ENCODE measurements at regions not wholly inside any gene's neighbourhood (a gene's known extent, or its start where the extent isn't known, plus 50 kb on each side); places are given as distances from the start of the nearest gene placed in this dataset.

- ATAC-seq (replicated peaks in 1 of 4) = no peak
Measured at GRCh38 chr5:25160891-25161290, 516.1 kb upstream of the CDH10 start.

GRCh38 chr5:25150819-25151218 is 506.0 kb upstream of the CDH10 start:
- H3K9me3 Mint-ChIP-seq = peaks cover 17 to 41% (median 19%) of the 10 kb centered on the region in 3 donors
- H3K4me1 ChIP-seq (ENCODE audit: control insufficient read depth in 1 of 2, extremely low read depth in 1 of 2, insufficient read depth in 2 of 2, low read length in 2 of 2) = no peaks in the 10 kb centered on the region
- POLR2A ChIA-PET = no interaction called here
- no peaks in the 10 kb centered on the region for H3K9me3 ChIP-seq
- no peaks in the 10 kb centered on the region for H3K27me3 Mint-ChIP-seq
- no peaks in the 10 kb centered on the region for H3K4me1 Mint-ChIP-seq
- CTCF ChIA-PET = interaction anchor here in 1 of 2 donors (0.7 kb wide), 1 partner anchor 109 kb away, joined by 3 read pairs; no protein-coding TSS in a partner anchor
- no peak overlapping the region for H3K27ac Mint-ChIP-seq
- WGBS (ENCODE audit: insufficient coverage) = no CpG with 5 or more reads among the region's 1 CpG
- no peaks in the 10 kb centered on the region for H3K27me3 ChIP-seq (replicated peaks in 1 of 2; ENCODE audit: control insufficient read depth in 2 of 2, extremely low read depth in 1 of 2, insufficient read depth in 2 of 2, low read length in 1 of 2)
- H3K4me3 ChIP-seq (ENCODE audit: control insufficient read depth in 1 of 2, extremely low read depth in 1 of 2, low read length in 1 of 2) = no peak overlapping the region
- DNase-seq (no peak), ATAC-seq (replicated peaks in 1 of 4) (no peak)
- H3K36me3 Mint-ChIP-seq = no peaks in the 10 kb centered on the region
- H3K36me3 ChIP-seq (ENCODE audit: control insufficient read depth in 2 of 2, extremely low read depth in 1 of 2, insufficient read depth in 1 of 2, low read length in 1 of 2) = no peaks in the 10 kb centered on the region
- H3K4me3 Mint-ChIP-seq = no peak overlapping the region
- no peak overlapping the region for H3K27ac ChIP-seq (ENCODE audit: low read length)

More at GRCh38 chr5:25160891-25161290, 516.1 kb upstream of the CDH10 start:
- no peak for DNase-seq
- Mint-ChIP-seq H3K27ac (no peak overlapping the region), H3K4me3 (no peak overlapping the region), H3K4me1 (no peaks in the 10 kb centered on the region), H3K36me3 (no peaks in the 10 kb centered on the region), H3K27me3 (no peaks in the 10 kb centered on the region), H3K9me3 (peaks cover 14 to 35% (median 15%) of the 10 kb centered on the region in 3 donors)
- H3K36me3 ChIP-seq (ENCODE audit: control insufficient read depth in 2 of 2, extremely low read depth in 1 of 2, insufficient read depth in 1 of 2, low read length in 1 of 2) = no peaks in the 10 kb centered on the region
- H3K27me3 ChIP-seq (replicated peaks in 1 of 2; ENCODE audit: control insufficient read depth in 2 of 2, extremely low read depth in 1 of 2, insufficient read depth in 2 of 2, low read length in 1 of 2) = no peaks in the 10 kb centered on the region
- H3K4me3 ChIP-seq (ENCODE audit: control insufficient read depth in 1 of 2, extremely low read depth in 1 of 2, low read length in 1 of 2) = no peak overlapping the region
- H3K27ac ChIP-seq (ENCODE audit: low read length) = no peak overlapping the region
- CTCF ChIA-PET = no interaction called here
- H3K9me3 ChIP-seq = no peaks in the 10 kb centered on the region
- no peaks in the 10 kb centered on the region for H3K4me1 ChIP-seq (ENCODE audit: control insufficient read depth in 1 of 2, extremely low read depth in 1 of 2, insufficient read depth in 2 of 2, low read length in 2 of 2)
- POLR2A ChIA-PET = no interaction called here
- no CpG with 5 or more reads among the region's 1 CpG for WGBS (ENCODE audit: insufficient coverage)

GRCh38 chr5:25128606-25129005 is 483.8 kb upstream of the CDH10 start:
- Mint-ChIP-seq H3K36me3 (no peaks in the 10 kb centered on the region), H3K4me1 (no peaks in the 10 kb centered on the region), H3K27me3 (no peaks in the 10 kb centered on the region), H3K27ac (no peak overlapping the region), H3K4me3 (no peak overlapping the region), H3K9me3 (peaks cover 10 to 42% (median 17%) of the 10 kb centered on the region in 3 donors)
- Histone ChIP-seq H3K27me3 (replicated peaks in 1 of 2; ENCODE audit: control insufficient read depth in 2 of 2, extremely low read depth in 1 of 2, insufficient read depth in 2 of 2, low read length in 1 of 2) (no peaks in the 10 kb centered on the region), H3K9me3 (no peaks in the 10 kb centered on the region), H3K4me1 (ENCODE audit: control insufficient read depth in 1 of 2, extremely low read depth in 1 of 2, insufficient read depth in 2 of 2, low read length in 2 of 2) (no peaks in the 10 kb centered on the region), H3K4me3 (ENCODE audit: control insufficient read depth in 1 of 2, extremely low read depth in 1 of 2, low read length in 1 of 2) (no peak overlapping the region), H3K27ac (ENCODE audit: low read length) (no peak overlapping the region), H3K36me3 (ENCODE audit: control insufficient read depth in 2 of 2, extremely low read depth in 1 of 2, insufficient read depth in 1 of 2, low read length in 1 of 2) (no peaks in the 10 kb centered on the region)
- DNase-seq (no peak), ATAC-seq (replicated peaks in 1 of 4) (no peak)
- POLR2A ChIA-PET = no interaction called here
- CTCF ChIA-PET = no interaction called here
- WGBS (ENCODE audit: insufficient coverage) = no CpG with 5 or more reads among the region's 4 CpGs

- no CpG with 5 or more reads among the region's 7 CpGs for WGBS (ENCODE audit: insufficient coverage)
- H3K27ac Mint-ChIP-seq = no peak overlapping the region
- peaks cover 7 to 20% (median 7%) of the 10 kb centered on the region in 3 donors for H3K9me3 Mint-ChIP-seq
- POLR2A ChIA-PET = no interaction called here
- Histone ChIP-seq H3K27me3 (replicated peaks in 1 of 2; ENCODE audit: control insufficient read depth in 2 of 2, extremely low read depth in 1 of 2, insufficient read depth in 2 of 2, low read length in 1 of 2) (no peaks in the 10 kb centered on the region), H3K36me3 (ENCODE audit: control insufficient read depth in 2 of 2, extremely low read depth in 1 of 2, insufficient read depth in 1 of 2, low read length in 1 of 2) (no peaks in the 10 kb centered on the region), H3K9me3 (no peaks in the 10 kb centered on the region), H3K4me3 (ENCODE audit: control insufficient read depth in 1 of 2, extremely low read depth in 1 of 2, low read length in 1 of 2) (no peak overlapping the region), H3K27ac (ENCODE audit: low read length) (no peak overlapping the region), H3K4me1 (ENCODE audit: control insufficient read depth in 1 of 2, extremely low read depth in 1 of 2, insufficient read depth in 2 of 2, low read length in 2 of 2) (no peaks in the 10 kb centered on the region)
- no peaks in the 10 kb centered on the region for H3K27me3 Mint-ChIP-seq
- no peaks in the 10 kb centered on the region for H3K36me3 Mint-ChIP-seq
- CTCF ChIA-PET = no interaction called here
- no peak overlapping the region for H3K4me3 Mint-ChIP-seq
- no peak for DNase-seq
- no peak for ATAC-seq (replicated peaks in 1 of 4)
- H3K4me1 Mint-ChIP-seq = no peaks in the 10 kb centered on the region
Measured at GRCh38 chr5:25119650-25120049, 474.9 kb upstream of the CDH10 start.

- DNase-seq (no peak), ATAC-seq (replicated peaks in 1 of 4) (no peak)
- 41% methylated on average over 2 of the region's 4 CpGs for WGBS (ENCODE audit: insufficient coverage)
- H3K36me3 Mint-ChIP-seq = no peaks in the 10 kb centered on the region
- Histone ChIP-seq H3K4me1 (ENCODE audit: control insufficient read depth in 1 of 2, extremely low read depth in 1 of 2, insufficient read depth in 2 of 2, low read length in 2 of 2) (no peaks in the 10 kb centered on the region), H3K4me3 (ENCODE audit: control insufficient read depth in 1 of 2, extremely low read depth in 1 of 2, low read length in 1 of 2) (no peak overlapping the region), H3K27ac (ENCODE audit: low read length) (no peak overlapping the region), H3K9me3 (no peaks in the 10 kb centered on the region), H3K27me3 (replicated peaks in 1 of 2; ENCODE audit: control insufficient read depth in 2 of 2, extremely low read depth in 1 of 2, insufficient read depth in 2 of 2, low read length in 1 of 2) (no peaks in the 10 kb centered on the region), H3K36me3 (ENCODE audit: control insufficient read depth in 2 of 2, extremely low read depth in 1 of 2, insufficient read depth in 1 of 2, low read length in 1 of 2) (no peaks in the 10 kb centered on the region)
- H3K9me3 Mint-ChIP-seq = peaks cover 3 to 28% (median 24%) of the 10 kb centered on the region in 3 donors
- ChIA-PET POLR2A (no interaction called here), CTCF (no interaction called here)
- H3K4me1 Mint-ChIP-seq = no peaks in the 10 kb centered on the region
- H3K27me3 Mint-ChIP-seq = no peaks in the 10 kb centered on the region
- no peak overlapping the region for H3K4me3 Mint-ChIP-seq
- H3K27ac Mint-ChIP-seq = no peak overlapping the region
Measured at GRCh38 chr5:25107853-25108252, 463.1 kb upstream of the CDH10 start.

GRCh38 chr5:25099538-25099937 is 454.8 kb upstream of the CDH10 start:
- no peak overlapping the region for H3K27ac Mint-ChIP-seq
- Histone ChIP-seq H3K36me3 (ENCODE audit: control insufficient read depth in 2 of 2, extremely low read depth in 1 of 2, insufficient read depth in 1 of 2, low read length in 1 of 2) (no peaks in the 10 kb centered on the region), H3K4me1 (ENCODE audit: control insufficient read depth in 1 of 2, extremely low read depth in 1 of 2, insufficient read depth in 2 of 2, low read length in 2 of 2) (no peaks in the 10 kb centered on the region), H3K27me3 (replicated peaks in 1 of 2; ENCODE audit: control insufficient read depth in 2 of 2, extremely low read depth in 1 of 2, insufficient read depth in 2 of 2, low read length in 1 of 2) (no peaks in the 10 kb centered on the region), H3K27ac (ENCODE audit: low read length) (no peak overlapping the region), H3K4me3 (ENCODE audit: control insufficient read depth in 1 of 2, extremely low read depth in 1 of 2, low read length in 1 of 2) (no peak overlapping the region), H3K9me3 (no peaks in the 10 kb centered on the region)
- no peaks in the 10 kb centered on the region for H3K27me3 Mint-ChIP-seq
- DNase-seq (no peak), ATAC-seq (replicated peaks in 1 of 4) (no peak)
- POLR2A ChIA-PET = no interaction called here
- CTCF ChIA-PET = no interaction called here
- H3K4me3 Mint-ChIP-seq = no peak overlapping the region
- no CpG with 5 or more reads among the region's 3 CpGs for WGBS (ENCODE audit: insufficient coverage)
- H3K4me1 Mint-ChIP-seq = no peaks in the 10 kb centered on the region
- H3K9me3 Mint-ChIP-seq = peaks cover 11 to 21% (median 12%) of the 10 kb centered on the region in 3 donors
- H3K36me3 Mint-ChIP-seq = no peaks in the 10 kb centered on the region

- no peak for ATAC-seq (replicated peaks in 1 of 4)
- WGBS (ENCODE audit: insufficient coverage) = no CpG with 5 or more reads among the region's 2 CpGs
- no peaks in the 10 kb centered on the region for H3K27me3 Mint-ChIP-seq
- Histone ChIP-seq H3K27ac (ENCODE audit: low read length) (no peak overlapping the region), H3K4me3 (ENCODE audit: control insufficient read depth in 1 of 2, extremely low read depth in 1 of 2, low read length in 1 of 2) (no peak overlapping the region), H3K27me3 (replicated peaks in 1 of 2; ENCODE audit: control insufficient read depth in 2 of 2, extremely low read depth in 1 of 2, insufficient read depth in 2 of 2, low read length in 1 of 2) (no peaks in the 10 kb centered on the region), H3K4me1 (ENCODE audit: control insufficient read depth in 1 of 2, extremely low read depth in 1 of 2, insufficient read depth in 2 of 2, low read length in 2 of 2) (no peaks in the 10 kb centered on the region), H3K9me3 (no peaks in the 10 kb centered on the region), H3K36me3 (ENCODE audit: control insufficient read depth in 2 of 2, extremely low read depth in 1 of 2, insufficient read depth in 1 of 2, low read length in 1 of 2) (no peaks in the 10 kb centered on the region)
- POLR2A ChIA-PET = no interaction called here
- no peak overlapping the region for H3K4me3 Mint-ChIP-seq
- DNase-seq = no peak
- no peaks in the 10 kb centered on the region for H3K4me1 Mint-ChIP-seq
- no peak overlapping the region for H3K27ac Mint-ChIP-seq
- CTCF ChIA-PET = no interaction called here
- H3K36me3 Mint-ChIP-seq = no peaks in the 10 kb centered on the region
- peaks cover under 1 to 18% (median 9%) of the 10 kb centered on the region in 3 donors for H3K9me3 Mint-ChIP-seq
Measured at GRCh38 chr5:25095261-25095660, 450.5 kb upstream of the CDH10 start.
